GM21381 (cell line): ENCODE measurements at regions not wholly inside any gene's neighbourhood (a gene's known extent, or its start where the extent isn't known, plus 50 kb on each side); places are given as distances from the start of the nearest gene placed in this dataset.
A peak's percentile ranks its signal among the peaks of the same experiment; 100 is the strongest.

Experiments used
- ATAC-seq: cut with Tn5 transposase; IDR thresholded peaks from one replicate; pipeline ENCODE4 v1.9.1; 2021; ENCODE audit warnings: mild to moderate bottlenecking, moderate library complexity; ENCODE audit not compliant: unreplicated experiment

GRCh38 chr6:113570641-113571040 lies 286.5 kb upstream of the MARCKS start:
- ATAC-seq, result no peak

- no peak for ATAC-seq
These were observed 283.0 kb upstream of the MARCKS start for GRCh38 chr6:113574147-113574546.

- no peak for ATAC-seq
These were observed 280.8 kb upstream of the MARCKS start for GRCh38 chr6:113576310-113576709.

GRCh38 chr6:113578691-113579090 lies 278.5 kb upstream of the MARCKS start:
- no peak for ATAC-seq

GRCh38 chr6:113584767-113585166 lies 272.4 kb upstream of the MARCKS start:
- no peak for ATAC-seq

- no peak for ATAC-seq
These were observed 271.9 kb upstream of the MARCKS start for GRCh38 chr6:113585246-113585645.

GRCh38 chr6:113586413-113587077 lies 270.6 kb upstream of the MARCKS start:
- no peak for ATAC-seq

- no peak for ATAC-seq
These were observed 270.0 kb upstream of the MARCKS start for GRCh38 chr6:113587078-113587699.

GRCh38 chr6:113588646-113589045 lies 268.5 kb upstream of the MARCKS start:
- ATAC-seq, result no peak

- no peak for ATAC-seq
These were observed 265.0 kb upstream of the MARCKS start for GRCh38 chr6:113591896-113592827.

GRCh38 chr6:113594726-113595125 lies 262.4 kb upstream of the MARCKS start:
- no peak for ATAC-seq

GRCh38 chr6:113595911-113596376 lies 261.2 kb upstream of the MARCKS start:
- ATAC-seq, result no peak

- peak; percentile 8 for ATAC-seq
These were observed 260.5 kb upstream of the MARCKS start for GRCh38 chr6:113596387-113597230.

GRCh38 chr6:113597231-113597583 lies 259.9 kb upstream of the MARCKS start:
- ATAC-seq, result peak; percentile 53

GRCh38 chr6:113598786-113599185 lies 258.4 kb upstream of the MARCKS start:
- no peak for ATAC-seq

- ATAC-seq, result no peak
These were observed 257.7 kb upstream of the MARCKS start for GRCh38 chr6:113599444-113599843.

- no peak for ATAC-seq
These were observed 256.4 kb upstream of the MARCKS start for GRCh38 chr6:113600551-113601339.

- ATAC-seq, result no peak
These were observed 249.2 kb upstream of the MARCKS start for GRCh38 chr6:113607821-113608545.

GRCh38 chr6:113610377-113610988 lies 246.7 kb upstream of the MARCKS start:
- ATAC-seq, result no peak
